ENCODE measurements at regions not wholly inside any gene's neighbourhood (a gene's known extent, or its start where the extent isn't known, plus 50 kb on each side); places are given as distances from the start of the nearest gene placed in this dataset.

DNA sequence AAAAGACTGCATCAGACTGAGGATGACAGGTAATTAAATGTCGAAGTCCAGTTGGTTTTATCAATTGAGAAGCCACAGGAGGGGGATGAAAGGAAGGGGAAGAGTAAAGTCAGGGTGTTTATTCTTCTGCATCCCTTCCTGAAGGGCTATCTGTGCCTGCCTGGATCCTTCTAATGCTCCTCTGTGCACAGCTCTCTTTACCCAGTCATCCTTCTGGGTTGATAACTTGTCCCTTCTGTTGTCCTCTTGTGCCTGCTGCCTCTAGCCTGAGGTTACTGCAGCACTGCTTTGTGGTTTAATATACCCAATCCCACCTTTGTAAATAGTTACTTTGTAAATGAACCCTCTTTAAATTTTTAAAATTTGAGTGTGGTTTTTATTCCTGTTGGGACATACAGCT, 1127.3 kb downstream of the EPHA7 start:
- no peaks in the 10 kb centered on the region for H3K27me3 ChIP-seq (ENCODE audit: insufficient read depth, low read depth, low read length)
- H3K27ac ChIP-seq (ENCODE audit: low read length): no peak overlapping the region
- no peak overlapping the region for H3K4me3 ChIP-seq (ENCODE audit: low read length)
- no peak overlapping the region for H3K4me2 ChIP-seq (ENCODE audit: low read length)
- no peaks in the 10 kb centered on the region for H3K79me2 ChIP-seq (replicated peaks; ENCODE audit: insufficient read depth, low read length)
- no peaks in the 10 kb centered on the region for H3K9me3 ChIP-seq (ENCODE audit: low read length)
- no peak overlapping the region for H3K9ac ChIP-seq (ENCODE audit: low read length)
- H4K20me1 ChIP-seq (ENCODE audit: insufficient read depth): no peaks in the 10 kb centered on the region
- no peaks in the 10 kb centered on the region for H3K36me3 ChIP-seq (ENCODE audit: insufficient read depth, low read length)
- TF ChIP-seq RAD21 (conservative IDR thresholded peaks at IDR 0.05): no peak
- TF ChIP-seq, protein P1, sequence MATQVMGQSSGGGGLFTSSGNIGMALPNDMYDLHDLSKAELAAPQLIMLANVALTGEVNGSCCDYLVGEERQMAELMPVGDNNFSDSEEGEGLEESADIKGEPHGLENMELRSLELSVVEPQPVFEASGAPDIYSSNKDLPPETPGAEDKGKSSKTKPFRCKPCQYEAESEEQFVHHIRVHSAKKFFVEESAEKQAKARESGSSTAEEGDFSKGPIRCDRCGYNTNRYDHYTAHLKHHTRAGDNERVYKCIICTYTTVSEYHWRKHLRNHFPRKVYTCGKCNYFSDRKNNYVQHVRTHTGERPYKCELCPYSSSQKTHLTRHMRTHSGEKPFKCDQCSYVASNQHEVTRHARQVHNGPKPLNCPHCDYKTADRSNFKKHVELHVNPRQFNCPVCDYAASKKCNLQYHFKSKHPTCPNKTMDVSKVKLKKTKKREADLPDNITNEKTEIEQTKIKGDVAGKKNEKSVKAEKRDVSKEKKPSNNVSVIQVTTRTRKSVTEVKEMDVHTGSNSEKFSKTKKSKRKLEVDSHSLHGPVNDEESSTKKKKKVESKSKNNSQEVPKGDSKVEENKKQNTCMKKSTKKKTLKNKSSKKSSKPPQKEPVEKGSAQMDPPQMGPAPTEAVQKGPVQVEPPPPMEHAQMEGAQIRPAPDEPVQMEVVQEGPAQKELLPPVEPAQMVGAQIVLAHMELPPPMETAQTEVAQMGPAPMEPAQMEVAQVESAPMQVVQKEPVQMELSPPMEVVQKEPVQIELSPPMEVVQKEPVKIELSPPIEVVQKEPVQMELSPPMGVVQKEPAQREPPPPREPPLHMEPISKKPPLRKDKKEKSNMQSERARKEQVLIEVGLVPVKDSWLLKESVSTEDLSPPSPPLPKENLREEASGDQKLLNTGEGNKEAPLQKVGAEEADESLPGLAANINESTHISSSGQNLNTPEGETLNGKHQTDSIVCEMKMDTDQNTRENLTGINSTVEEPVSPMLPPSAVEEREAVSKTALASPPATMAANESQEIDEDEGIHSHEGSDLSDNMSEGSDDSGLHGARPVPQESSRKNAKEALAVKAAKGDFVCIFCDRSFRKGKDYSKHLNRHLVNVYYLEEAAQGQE (IDR thresholded peaks at IDR 0.05; ENCODE audit: borderline replicate concordance): no peak
- TF ChIP-seq EP300 (conservative IDR thresholded peaks at IDR 0.05; ENCODE audit: poor library complexity, severe bottlenecking): no peak
- TF ChIP-seq, protein P2, sequence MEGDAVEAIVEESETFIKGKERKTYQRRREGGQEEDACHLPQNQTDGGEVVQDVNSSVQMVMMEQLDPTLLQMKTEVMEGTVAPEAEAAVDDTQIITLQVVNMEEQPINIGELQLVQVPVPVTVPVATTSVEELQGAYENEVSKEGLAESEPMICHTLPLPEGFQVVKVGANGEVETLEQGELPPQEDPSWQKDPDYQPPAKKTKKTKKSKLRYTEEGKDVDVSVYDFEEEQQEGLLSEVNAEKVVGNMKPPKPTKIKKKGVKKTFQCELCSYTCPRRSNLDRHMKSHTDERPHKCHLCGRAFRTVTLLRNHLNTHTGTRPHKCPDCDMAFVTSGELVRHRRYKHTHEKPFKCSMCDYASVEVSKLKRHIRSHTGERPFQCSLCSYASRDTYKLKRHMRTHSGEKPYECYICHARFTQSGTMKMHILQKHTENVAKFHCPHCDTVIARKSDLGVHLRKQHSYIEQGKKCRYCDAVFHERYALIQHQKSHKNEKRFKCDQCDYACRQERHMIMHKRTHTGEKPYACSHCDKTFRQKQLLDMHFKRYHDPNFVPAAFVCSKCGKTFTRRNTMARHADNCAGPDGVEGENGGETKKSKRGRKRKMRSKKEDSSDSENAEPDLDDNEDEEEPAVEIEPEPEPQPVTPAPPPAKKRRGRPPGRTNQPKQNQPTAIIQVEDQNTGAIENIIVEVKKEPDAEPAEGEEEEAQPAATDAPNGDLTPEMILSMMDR (IDR thresholded peaks at IDR 0.05; ENCODE audit: poor library complexity, severe bottlenecking): no peak
- no peak for TF ChIP-seq SMC3 (conservative IDR thresholded peaks at IDR 0.05; ENCODE audit: poor library complexity)
- TF ChIP-seq TAF1 (IDR thresholded peaks at IDR 0.05; ENCODE audit: low read depth): no peak
- no peak for TF ChIP-seq EZH2 (IDR thresholded peaks at IDR 0.05; ENCODE audit: borderline replicate concordance, insufficient read depth, low read length, poor library complexity, severe bottlenecking)
- TF ChIP-seq MXI1 (conservative IDR thresholded peaks at IDR 0.05; ENCODE audit: poor library complexity, severe bottlenecking): no peak
- TF ChIP-seq POLR2AphosphoS5 (IDR thresholded peaks at IDR 0.05): no peak
- no peaks in the 10 kb centered on the region for H3F3A ChIP-seq (ENCODE audit: insufficient read depth, low read length, poor library complexity, severe bottlenecking)
- H3K9me2 ChIP-seq (ENCODE audit: insufficient read depth, low read length): no peaks in the 10 kb centered on the region
- H2AFZ ChIP-seq (ENCODE audit: low read depth, low read length): no peak overlapping the region

DNA sequence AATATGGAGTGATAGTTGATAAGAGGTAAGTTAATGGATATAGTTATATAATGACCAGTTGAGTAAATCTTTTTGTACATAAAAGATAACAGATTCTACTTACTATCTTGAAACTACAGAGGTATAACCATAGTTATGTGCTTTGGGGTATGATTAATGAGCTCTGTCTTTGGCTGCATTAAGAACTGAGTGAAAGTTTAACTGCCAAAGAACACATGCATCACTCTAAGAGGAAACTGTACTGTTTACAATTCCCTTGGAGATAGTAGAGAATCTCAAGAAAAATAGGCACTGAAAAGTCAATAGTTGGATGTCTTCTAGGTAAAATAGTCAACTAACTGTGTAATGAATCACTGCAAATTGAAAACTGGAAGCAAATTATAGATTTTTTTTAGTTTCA, 1129.5 kb downstream of the EPHA7 start:
- no peak overlapping the region for H3K4me3 ChIP-seq (ENCODE audit: low read length)
- no peak overlapping the region for H3K27ac ChIP-seq (ENCODE audit: low read length)
- no peaks in the 10 kb centered on the region for H3K79me2 ChIP-seq (replicated peaks; ENCODE audit: insufficient read depth, low read length)
- H3F3A ChIP-seq (ENCODE audit: insufficient read depth, low read length, poor library complexity, severe bottlenecking): no peaks in the 10 kb centered on the region
- no peaks in the 10 kb centered on the region for H3K9me3 ChIP-seq (ENCODE audit: low read length)
- H3K4me2 ChIP-seq (ENCODE audit: low read length): no peak overlapping the region
- TF ChIP-seq, protein P1 (IDR thresholded peaks at IDR 0.05; ENCODE audit: borderline replicate concordance): no peak
- TF ChIP-seq TAF1 (IDR thresholded peaks at IDR 0.05; ENCODE audit: low read depth): no peak
- no peak for TF ChIP-seq EP300 (conservative IDR thresholded peaks at IDR 0.05; ENCODE audit: poor library complexity, severe bottlenecking)
- no peak for TF ChIP-seq SMC3 (conservative IDR thresholded peaks at IDR 0.05; ENCODE audit: poor library complexity)
- TF ChIP-seq RAD21 (conservative IDR thresholded peaks at IDR 0.05): no peak
- TF ChIP-seq MXI1 (conservative IDR thresholded peaks at IDR 0.05; ENCODE audit: poor library complexity, severe bottlenecking): no peak
- TF ChIP-seq, protein P2 (IDR thresholded peaks at IDR 0.05; ENCODE audit: poor library complexity, severe bottlenecking): no peak
- TF ChIP-seq POLR2AphosphoS5 (IDR thresholded peaks at IDR 0.05): no peak
- no peak for TF ChIP-seq EZH2 (IDR thresholded peaks at IDR 0.05; ENCODE audit: borderline replicate concordance, insufficient read depth, low read length, poor library complexity, severe bottlenecking)
- H3K9me2 ChIP-seq (ENCODE audit: insufficient read depth, low read length): no peaks in the 10 kb centered on the region
- no peaks in the 10 kb centered on the region for H3K27me3 ChIP-seq (ENCODE audit: insufficient read depth, low read depth, low read length)
- H2AFZ ChIP-seq (ENCODE audit: low read depth, low read length): no peak overlapping the region
- H3K9ac ChIP-seq (ENCODE audit: low read length): no peak overlapping the region
- no peaks in the 10 kb centered on the region for H4K20me1 ChIP-seq (ENCODE audit: insufficient read depth)
- no peaks in the 10 kb centered on the region for H3K36me3 ChIP-seq (ENCODE audit: insufficient read depth, low read length)
